AG08395 (cell line): ENCODE measurements at regions not wholly inside any gene's neighbourhood (a gene's known extent, or its start where the extent isn't known, plus 50 kb on each side); places are given as distances from the start of the nearest gene placed in this dataset.

Experiments
- DNase-seq: peaks from one replicate; pipeline ENCODE4 v3.0.0; 2012; ENCODE audit warnings: mixed read lengths, low spot score

DNA sequence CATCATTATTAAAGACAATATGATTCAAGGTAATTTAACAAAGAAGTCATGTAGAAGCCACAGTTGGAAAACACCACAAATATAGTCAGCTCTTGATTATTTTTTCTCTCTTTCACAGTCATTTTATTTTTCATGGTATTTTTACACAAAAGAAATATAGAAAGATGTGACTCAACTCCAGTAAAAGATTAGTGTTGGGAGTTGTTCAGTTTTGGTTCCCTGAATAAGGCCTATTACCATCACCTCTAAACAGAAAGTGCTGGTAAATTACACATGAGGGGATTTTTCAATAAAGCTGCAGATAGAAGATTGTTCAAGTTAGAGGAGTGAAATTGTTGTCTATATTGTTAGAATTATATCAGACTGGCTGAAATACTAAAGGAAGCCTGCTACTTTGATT lies 107.0 kb downstream of the DDIT4L start:
- DNase-seq: no peak

GRCh38 chr4:100082852-100083251 lies 107.4 kb downstream of the DDIT4L start:
- no peak for DNase-seq

DNA sequence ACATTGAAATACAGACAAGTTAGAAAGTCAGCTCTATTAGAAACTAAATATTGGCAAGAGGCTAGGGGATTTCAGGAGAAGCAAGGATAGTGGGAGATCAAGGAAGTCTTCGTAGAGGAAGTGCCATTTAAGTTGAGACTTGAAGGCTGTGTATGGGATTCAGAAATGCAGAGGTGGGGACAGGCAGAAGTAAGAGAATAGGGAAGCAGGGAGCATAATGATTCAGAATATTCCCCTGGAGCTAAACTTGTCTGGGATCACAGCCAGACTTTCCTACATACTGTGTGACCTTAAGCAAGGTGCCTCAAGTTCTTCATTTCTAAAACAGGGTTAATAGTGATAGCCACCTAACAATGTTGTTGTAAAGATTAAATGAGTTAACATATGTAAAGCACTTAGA lies 108.8 kb downstream of the DDIT4L start:
- no peak for DNase-seq

DNA sequence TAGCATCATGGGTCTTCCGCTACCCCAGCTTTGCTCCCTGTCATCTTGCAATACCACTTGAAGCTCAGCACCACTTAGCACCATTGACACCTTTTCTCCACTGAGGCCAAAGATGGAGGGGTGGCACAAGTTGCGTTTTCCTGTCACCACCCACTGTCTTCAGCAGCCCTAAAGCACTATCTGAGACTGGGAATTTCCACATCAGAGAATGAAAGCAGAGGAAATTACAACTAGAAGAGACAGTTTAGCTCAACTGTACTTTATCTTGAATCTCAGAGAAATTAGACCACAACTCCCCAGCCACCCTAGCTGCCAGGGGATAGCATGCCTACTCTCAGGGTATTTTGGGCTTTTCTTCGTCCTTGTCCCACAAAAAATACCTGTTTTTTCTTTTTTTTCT lies 111.0 kb downstream of the DDIT4L start:
- DNase-seq: no peak

DNA sequence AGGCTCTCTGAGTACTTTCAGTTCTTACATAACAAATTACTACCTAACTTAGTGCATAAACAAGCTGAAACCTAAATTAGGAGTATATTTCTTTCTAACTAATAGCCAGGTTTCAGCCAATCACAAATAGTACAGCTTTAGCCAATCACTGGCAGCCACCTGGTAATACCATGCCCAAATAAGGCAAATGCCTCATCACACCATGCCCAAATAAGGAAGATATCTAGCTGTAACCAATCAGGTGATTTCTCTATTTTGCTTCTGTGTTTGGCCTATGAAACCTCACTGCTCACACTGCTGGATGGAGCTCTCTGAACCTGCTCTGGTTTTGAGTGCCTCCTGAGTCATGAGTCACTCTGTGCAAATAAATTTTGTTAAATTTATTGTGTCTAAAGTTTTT lies 113.5 kb downstream of the DDIT4L start:
- no peak for DNase-seq

GRCh38 chr4:100075486-100076270 lies 114.6 kb downstream of the DDIT4L start:
- no peak for DNase-seq

DNA sequence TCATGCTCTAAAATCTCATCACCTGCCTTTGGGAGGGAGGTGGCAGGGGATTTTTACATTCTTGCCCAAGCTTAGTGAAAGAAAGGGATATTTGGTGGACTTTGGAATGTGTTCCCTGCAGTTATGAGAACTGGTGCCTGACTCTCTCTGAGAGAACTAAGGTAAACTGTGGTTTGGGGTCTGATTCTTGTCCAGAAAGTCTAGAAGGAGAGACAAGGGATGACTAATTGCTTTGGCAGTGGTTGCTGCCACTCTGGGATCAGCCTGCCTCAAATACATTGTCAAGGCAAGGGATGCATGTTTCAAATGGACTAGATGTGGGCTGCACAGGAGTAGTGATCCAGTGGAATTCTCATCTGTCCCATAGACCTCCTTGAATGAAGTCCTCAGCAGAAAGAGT lies 115.2 kb downstream of the DDIT4L start:
- DNase-seq: no peak

DNA sequence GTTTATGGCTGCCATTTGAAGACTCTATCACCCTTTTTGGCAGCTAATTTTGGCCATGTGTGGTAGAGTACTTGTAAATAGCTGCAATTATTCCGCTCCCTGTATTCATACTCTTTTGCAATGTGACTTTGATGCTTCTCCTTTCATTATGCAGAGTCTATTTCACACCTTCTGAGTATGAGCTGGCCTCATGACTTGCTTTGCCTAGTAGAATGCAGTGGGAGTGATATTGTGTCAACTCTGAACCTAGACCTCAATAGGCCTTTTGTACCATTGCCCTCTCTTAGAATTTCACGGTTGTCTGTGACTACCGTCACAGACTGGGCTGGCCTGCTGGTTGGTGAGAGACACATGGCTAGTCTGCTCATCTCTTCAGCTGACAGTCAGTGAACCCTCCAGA lies 118.8 kb downstream of the DDIT4L start:
- DNase-seq: no peak

GRCh38 chr4:100070868-100071267 lies 119.4 kb downstream of the DDIT4L start:
- no peak for DNase-seq

GRCh38 chr4:100069207-100069606 lies 119.1 kb upstream of the H2AZ1 start:
- DNase-seq: no peak

DNA sequence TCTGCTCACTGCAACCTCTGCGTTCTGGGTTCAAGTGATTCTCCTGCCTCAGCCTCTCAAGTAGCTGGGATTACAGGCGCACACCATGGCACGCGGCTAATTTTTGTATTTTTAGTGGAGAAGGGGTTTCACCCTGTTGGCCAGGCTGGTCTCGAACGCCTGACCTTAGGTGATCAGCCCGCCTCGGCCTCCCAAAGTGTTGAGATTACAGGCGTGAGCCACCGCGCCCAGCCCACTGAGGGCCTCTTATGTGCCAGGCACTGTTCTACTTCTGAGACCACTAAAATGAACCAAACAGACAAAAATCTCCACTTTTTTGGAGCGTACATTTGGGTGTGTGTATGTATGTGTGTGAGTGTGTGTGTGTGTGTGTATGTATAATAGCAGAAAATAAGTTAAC lies 117.2 kb upstream of the H2AZ1 start:
- DNase-seq: no peak

GRCh38 chr4:100063355-100063754 lies 113.3 kb upstream of the H2AZ1 start:
- no peak for DNase-seq

DNA sequence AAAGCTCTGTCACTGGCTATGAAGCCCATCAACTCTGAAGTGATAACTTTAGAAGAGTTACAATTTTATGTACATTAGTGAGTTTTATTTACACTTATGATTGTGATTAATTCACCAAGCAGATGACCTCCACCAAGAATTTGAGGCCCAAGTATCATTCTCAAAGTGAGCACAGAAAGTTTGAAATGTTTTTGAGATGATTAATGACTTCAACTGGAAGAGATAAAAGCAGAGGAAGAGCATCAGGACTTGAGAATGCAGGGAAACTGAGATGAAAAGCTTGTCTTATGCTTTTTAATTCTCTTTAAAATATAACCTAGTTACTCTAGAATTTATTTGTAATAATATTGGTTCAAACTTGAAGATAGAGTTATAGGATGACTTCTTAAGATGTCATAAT lies 112.8 kb upstream of the H2AZ1 start:
- DNase-seq: no peak

- DNase-seq: no peak
Observed at GRCh38 chr4:100061835-100062234, 111.8 kb upstream of the H2AZ1 start.

DNA sequence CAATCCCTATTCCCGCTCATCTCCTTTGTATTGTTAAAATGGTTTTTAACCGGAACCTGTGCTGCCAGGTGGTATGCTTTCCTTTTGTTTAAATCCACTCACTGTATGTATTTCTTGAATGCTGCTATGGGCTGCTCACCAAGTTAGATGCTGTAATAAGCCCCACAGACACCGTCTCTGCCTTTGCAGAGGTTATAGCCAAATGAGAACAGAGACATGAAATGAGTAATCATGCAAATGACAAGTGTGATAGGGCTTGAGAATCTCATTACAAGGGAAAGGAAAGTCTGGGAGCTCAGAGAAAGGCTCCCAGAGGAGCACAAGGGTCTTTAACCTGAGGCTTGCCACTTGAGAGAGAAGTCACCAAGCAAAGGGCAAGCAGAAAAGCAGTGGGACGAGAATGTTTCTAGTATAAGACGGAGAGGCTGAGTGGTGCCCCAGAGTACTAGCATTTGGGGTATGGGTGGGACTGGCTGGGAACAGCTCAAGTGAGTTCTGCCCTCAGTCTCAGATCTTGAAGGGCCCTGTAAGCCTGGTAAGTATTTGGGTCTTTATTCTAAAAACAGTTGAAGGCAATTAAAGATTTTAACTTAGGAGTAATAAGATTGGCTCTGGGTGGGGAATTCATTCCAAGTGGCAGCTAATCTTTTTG lies 110.8 kb upstream of the H2AZ1 start:
- DNase-seq: no peak

GRCh38 chr4:100059467-100059866 lies 109.4 kb upstream of the H2AZ1 start:
- no peak for DNase-seq

GRCh38 chr4:100056701-100057100 lies 106.6 kb upstream of the H2AZ1 start:
- no peak for DNase-seq

- DNase-seq: no peak
Observed at GRCh38 chr4:100054071-100054470, 104.0 kb upstream of the H2AZ1 start.

DNA sequence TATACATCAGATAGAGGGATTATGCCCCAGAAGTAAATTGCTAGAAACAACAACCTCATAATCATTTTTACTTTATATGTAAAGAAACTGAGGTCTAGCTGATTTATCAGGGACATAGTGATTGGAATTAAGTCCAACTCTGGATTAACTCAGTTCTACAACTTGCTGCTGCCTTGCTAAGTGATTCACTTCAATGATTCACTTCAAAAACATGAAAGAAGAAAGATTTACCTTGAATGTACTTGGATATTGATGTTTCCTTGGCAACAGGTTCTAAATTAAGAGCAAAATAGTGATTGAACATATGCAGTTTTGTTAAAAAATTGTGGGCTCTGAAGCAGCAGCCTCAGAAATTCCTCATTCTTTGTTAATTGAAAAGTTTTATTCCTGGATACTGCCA lies 99.8 kb upstream of the H2AZ1 start:
- no peak for DNase-seq

- no peak for DNase-seq
Observed at GRCh38 chr4:100042711-100043110, 92.6 kb upstream of the H2AZ1 start.

GRCh38 chr4:100042235-100042634 lies 92.2 kb upstream of the H2AZ1 start:
- no peak for DNase-seq

GRCh38 chr4:100041646-100042045 lies 91.6 kb upstream of the H2AZ1 start:
- DNase-seq: no peak

- no peak for DNase-seq
Observed at GRCh38 chr4:100034023-100034664, 84.1 kb upstream of the H2AZ1 start.
